Neural cell (in vitro differentiated cells): ENCODE measurements at regions not wholly inside any gene's neighbourhood (a gene's known extent, or its start where the extent isn't known, plus 50 kb on each side); places are given as distances from the start of the nearest gene placed in this dataset.

Experiments
- H2AFZ ChIP-seq: fragments of 200-600, 300-800 bp; sonication (generic), shearing (Covaris generic); 2 replicates; pipeline ENCODE4 v1.6.0; 2014; ENCODE audit warnings: low read depth, mild to moderate bottlenecking, antibody characterized with exemption, low read length, moderate library complexity
- H3F3A ChIP-seq: fragments of 200-600 bp; shearing (Covaris generic); 2 replicates; pipeline ENCODE4 v1.6.1; 2016; ENCODE audit warnings: mild to moderate bottlenecking, moderate library complexity, mixed read lengths, antibody characterized with exemption, low read length; ENCODE audit not compliant: insufficient read depth, poor library complexity, severe bottlenecking
- H3K27ac ChIP-seq: fragments of 200-600, 300-800 bp; sonication (generic), shearing (Covaris generic); 2 replicates; pipeline ENCODE4 v1.5.1; 2014; ENCODE audit warnings: mild to moderate bottlenecking, low read length, moderate library complexity
- H3K27me3 ChIP-seq: fragments of 300-800, 200-600 bp; sonication (generic), shearing (Covaris generic); 2 replicates; pipeline ENCODE4 v1.6.0; 2014; ENCODE audit warnings: mild to moderate bottlenecking, low read depth, low read length, moderate library complexity; ENCODE audit not compliant: insufficient read depth
- H3K36me3 ChIP-seq: fragments of 300-800, 200-600 bp; sonication (generic), shearing (Covaris generic); 2 replicates; pipeline ENCODE4 v1.5.1; 2014; ENCODE audit warnings: mild to moderate bottlenecking, antibody characterized with exemption, low read length, moderate library complexity; ENCODE audit not compliant: insufficient read depth
- H3K4me2 ChIP-seq: fragments of 300-800, 200-600 bp; sonication (generic), shearing (Covaris generic); 2 replicates; pipeline ENCODE4 v1.6.0; 2014; ENCODE audit warnings: mild to moderate bottlenecking, low read length
- H3K4me3 ChIP-seq: fragments of 300-800, 200-600 bp; sonication (generic), shearing (Covaris generic); 2 replicates; pipeline ENCODE4 v1.5.1; 2014; ENCODE audit warnings: mild to moderate bottlenecking, low read length, moderate library complexity
- H3K79me2 ChIP-seq: fragments of 200-600 bp; shearing (Covaris generic); replicated peaks from 2 replicates; pipeline ENCODE4 v1.6.0; 2014; ENCODE audit warnings: mild to moderate bottlenecking, low read length, moderate library complexity; ENCODE audit not compliant: insufficient read depth
- H3K9ac ChIP-seq: fragments of 300-800, 200-600 bp; sonication (generic), shearing (Covaris generic); 2 replicates; pipeline ENCODE4 v1.6.1; 2016; ENCODE audit warnings: mild to moderate bottlenecking, low read length, mixed read lengths
- H3K9me2 ChIP-seq: fragments of 200-600 bp; shearing (Covaris generic); 2 replicates; pipeline ENCODE4 v1.6.1; 2016; ENCODE audit warnings: mild to moderate bottlenecking, low read length, mixed read lengths; ENCODE audit not compliant: insufficient read depth
- H3K9me3 ChIP-seq: fragments of 200-600, 300-800 bp; sonication (generic), shearing (Covaris generic); 2 replicates; pipeline ENCODE4 v1.6.1; 2016; ENCODE audit warnings: mild to moderate bottlenecking, mixed run types, low read length, moderate library complexity, mixed read lengths
- H4K20me1 ChIP-seq: fragments of 200-600 bp; shearing (Covaris generic); 2 replicates; pipeline ENCODE4 v1.6.1; 2016; ENCODE audit warnings: mild to moderate bottlenecking, mixed run types; ENCODE audit not compliant: insufficient read depth
- EP300 ChIP-seq: fragments of 450-650 bp; conservative IDR thresholded peaks from 2 replicates; pipeline ENCODE4 v1.6.1; 2014; ENCODE audit warnings: antibody characterized with exemption, mild to moderate bottlenecking, moderate library complexity; ENCODE audit not compliant: poor library complexity, severe bottlenecking
- EZH2 ChIP-seq: fragments of 200-600, 300-800 bp; shearing (Covaris generic), sonication (generic); IDR thresholded peaks from 2 replicates; pipeline ENCODE4 v1.6.1; 2014; ENCODE audit warnings: antibody characterized with exemption, low read length, borderline replicate concordance, mild to moderate bottlenecking; ENCODE audit not compliant: insufficient read depth, poor library complexity, severe bottlenecking
- MXI1 ChIP-seq: fragments of 450-650 bp; conservative IDR thresholded peaks from 2 replicates; pipeline ENCODE4 v1.6.1; 2014; ENCODE audit warnings: antibody characterized with exemption, mild to moderate bottlenecking; ENCODE audit not compliant: poor library complexity, severe bottlenecking
- POLR2AphosphoS5 ChIP-seq: IDR thresholded peaks from 2 replicates; pipeline ENCODE4 v1.6.1; 2012
- RAD21 ChIP-seq: fragments of 450-650 bp; conservative IDR thresholded peaks from 2 replicates; pipeline ENCODE4 v1.6.1; 2014; ENCODE audit warnings: antibody characterized with exemption, mild to moderate bottlenecking, moderate library complexity
- SMC3 ChIP-seq: fragments of 450-650 bp; conservative IDR thresholded peaks from 2 replicates; pipeline ENCODE4 v1.6.1; 2014; ENCODE audit warnings: antibody characterized with exemption, mild to moderate bottlenecking, moderate library complexity; ENCODE audit not compliant: poor library complexity
- TAF1 ChIP-seq: IDR thresholded peaks from 2 replicates; pipeline ENCODE4 v1.6.1; 2012; ENCODE audit warnings: low read depth
- TF ChIP-seq, protein P1 (sequence below): IDR thresholded peaks from 2 replicates; pipeline ENCODE4 v1.6.1; 2012; ENCODE audit warnings: borderline replicate concordance
- TF ChIP-seq, protein P2 (sequence below): fragments of 450-650 bp; IDR thresholded peaks from 2 replicates; pipeline ENCODE4 v1.5.1; 2014; ENCODE audit warnings: antibody characterized with exemption, mild to moderate bottlenecking, moderate library complexity; ENCODE audit not compliant: poor library complexity, severe bottlenecking

GRCh38 chr5:73229271-73229670 lies 56.3 kb downstream of the TMEM174 start:
- Histone ChIP-seq H3K36me3 (no peaks in the 10 kb centered on the region), H2AFZ (no peak overlapping the region), H3F3A (no peaks in the 10 kb centered on the region), H3K9ac (no peak overlapping the region), H3K9me3 (peaks cover 3% of the 10 kb centered on the region), H4K20me1 (no peaks in the 10 kb centered on the region), H3K4me2 (no peak overlapping the region), H3K4me3 (no peak overlapping the region), H3K27me3 (peaks cover 99% of the 10 kb centered on the region), H3K79me2 (no peaks in the 10 kb centered on the region), H3K9me2 (no peaks in the 10 kb centered on the region), H3K27ac (no peak overlapping the region)
- no peak for TF ChIP-seq TAF1
- TF ChIP-seq SMC3, result no peak
- TF ChIP-seq RAD21, result no peak
- TF ChIP-seq, protein P1, sequence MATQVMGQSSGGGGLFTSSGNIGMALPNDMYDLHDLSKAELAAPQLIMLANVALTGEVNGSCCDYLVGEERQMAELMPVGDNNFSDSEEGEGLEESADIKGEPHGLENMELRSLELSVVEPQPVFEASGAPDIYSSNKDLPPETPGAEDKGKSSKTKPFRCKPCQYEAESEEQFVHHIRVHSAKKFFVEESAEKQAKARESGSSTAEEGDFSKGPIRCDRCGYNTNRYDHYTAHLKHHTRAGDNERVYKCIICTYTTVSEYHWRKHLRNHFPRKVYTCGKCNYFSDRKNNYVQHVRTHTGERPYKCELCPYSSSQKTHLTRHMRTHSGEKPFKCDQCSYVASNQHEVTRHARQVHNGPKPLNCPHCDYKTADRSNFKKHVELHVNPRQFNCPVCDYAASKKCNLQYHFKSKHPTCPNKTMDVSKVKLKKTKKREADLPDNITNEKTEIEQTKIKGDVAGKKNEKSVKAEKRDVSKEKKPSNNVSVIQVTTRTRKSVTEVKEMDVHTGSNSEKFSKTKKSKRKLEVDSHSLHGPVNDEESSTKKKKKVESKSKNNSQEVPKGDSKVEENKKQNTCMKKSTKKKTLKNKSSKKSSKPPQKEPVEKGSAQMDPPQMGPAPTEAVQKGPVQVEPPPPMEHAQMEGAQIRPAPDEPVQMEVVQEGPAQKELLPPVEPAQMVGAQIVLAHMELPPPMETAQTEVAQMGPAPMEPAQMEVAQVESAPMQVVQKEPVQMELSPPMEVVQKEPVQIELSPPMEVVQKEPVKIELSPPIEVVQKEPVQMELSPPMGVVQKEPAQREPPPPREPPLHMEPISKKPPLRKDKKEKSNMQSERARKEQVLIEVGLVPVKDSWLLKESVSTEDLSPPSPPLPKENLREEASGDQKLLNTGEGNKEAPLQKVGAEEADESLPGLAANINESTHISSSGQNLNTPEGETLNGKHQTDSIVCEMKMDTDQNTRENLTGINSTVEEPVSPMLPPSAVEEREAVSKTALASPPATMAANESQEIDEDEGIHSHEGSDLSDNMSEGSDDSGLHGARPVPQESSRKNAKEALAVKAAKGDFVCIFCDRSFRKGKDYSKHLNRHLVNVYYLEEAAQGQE, result no peak
- no peak for TF ChIP-seq EP300
- TF ChIP-seq MXI1, result no peak
- no peak for TF ChIP-seq POLR2AphosphoS5

DNA sequence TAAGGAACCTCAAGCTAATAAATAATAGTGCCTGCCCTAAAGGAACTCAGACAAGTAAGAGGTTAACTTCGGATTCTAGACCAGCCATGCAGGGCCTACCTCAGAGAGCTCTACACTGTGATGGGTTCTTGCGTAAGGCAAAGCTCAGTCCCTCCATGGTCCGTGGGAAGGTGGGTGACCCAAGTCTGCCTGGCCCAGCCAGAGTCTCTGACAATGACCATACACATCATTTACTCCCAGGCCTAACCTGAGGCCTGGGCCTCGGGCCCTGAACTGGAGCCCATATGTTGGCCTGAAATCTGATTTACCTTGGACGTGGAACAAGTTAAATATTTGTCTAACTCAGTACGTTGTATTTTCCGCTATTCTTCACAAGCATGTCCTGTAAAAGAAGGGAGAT lies 55.1 kb downstream of the TMEM174 start:
- no peaks in the 10 kb centered on the region for H3F3A ChIP-seq
- H4K20me1 ChIP-seq, result no peaks in the 10 kb centered on the region
- no peak overlapping the region for H3K4me3 ChIP-seq
- H3K9ac ChIP-seq, result no peak overlapping the region
- H3K4me2 ChIP-seq, result no peak overlapping the region
- peaks cover 96% of the 10 kb centered on the region for H3K27me3 ChIP-seq
- peaks cover 3% of the 10 kb centered on the region for H3K9me3 ChIP-seq
- no peak overlapping the region for H2AFZ ChIP-seq
- no peaks in the 10 kb centered on the region for H3K9me2 ChIP-seq
- H3K36me3 ChIP-seq, result no peaks in the 10 kb centered on the region
- TF ChIP-seq, protein P1, result no peak
- TF ChIP-seq EP300, result no peak
- no peak for TF ChIP-seq SMC3
- no peak for TF ChIP-seq MXI1
- TF ChIP-seq RAD21, result no peak
- TF ChIP-seq TAF1, result no peak
- no peak for TF ChIP-seq POLR2AphosphoS5
- TF ChIP-seq EZH2, result no peak
- TF ChIP-seq, protein P2, sequence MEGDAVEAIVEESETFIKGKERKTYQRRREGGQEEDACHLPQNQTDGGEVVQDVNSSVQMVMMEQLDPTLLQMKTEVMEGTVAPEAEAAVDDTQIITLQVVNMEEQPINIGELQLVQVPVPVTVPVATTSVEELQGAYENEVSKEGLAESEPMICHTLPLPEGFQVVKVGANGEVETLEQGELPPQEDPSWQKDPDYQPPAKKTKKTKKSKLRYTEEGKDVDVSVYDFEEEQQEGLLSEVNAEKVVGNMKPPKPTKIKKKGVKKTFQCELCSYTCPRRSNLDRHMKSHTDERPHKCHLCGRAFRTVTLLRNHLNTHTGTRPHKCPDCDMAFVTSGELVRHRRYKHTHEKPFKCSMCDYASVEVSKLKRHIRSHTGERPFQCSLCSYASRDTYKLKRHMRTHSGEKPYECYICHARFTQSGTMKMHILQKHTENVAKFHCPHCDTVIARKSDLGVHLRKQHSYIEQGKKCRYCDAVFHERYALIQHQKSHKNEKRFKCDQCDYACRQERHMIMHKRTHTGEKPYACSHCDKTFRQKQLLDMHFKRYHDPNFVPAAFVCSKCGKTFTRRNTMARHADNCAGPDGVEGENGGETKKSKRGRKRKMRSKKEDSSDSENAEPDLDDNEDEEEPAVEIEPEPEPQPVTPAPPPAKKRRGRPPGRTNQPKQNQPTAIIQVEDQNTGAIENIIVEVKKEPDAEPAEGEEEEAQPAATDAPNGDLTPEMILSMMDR, result no peak
- no peak overlapping the region for H3K27ac ChIP-seq
- no peaks in the 10 kb centered on the region for H3K79me2 ChIP-seq
